ENCODE measurements at regions not wholly inside any gene's neighbourhood (a gene's known extent, or its start where the extent isn't known, plus 50 kb on each side); places are given as distances from the start of the nearest gene placed in this dataset.

GRCh38 chr5:60514152-60514551 lies 185.8 kb downstream of the DEPDC1B start:
- TF ChIP-seq CTCF (IDR thresholded peaks at IDR 0.05) = no peak
- no peak for TF ChIP-seq POLR2A (IDR thresholded peaks at IDR 0.05)
